ENCODE measurements at regions not wholly inside any gene's neighbourhood (a gene's known extent, or its start where the extent isn't known, plus 50 kb on each side); places are given as distances from the start of the nearest gene placed in this dataset.
"Not testable (repeated sequence)": the region's sequence is repeated elsewhere in the genome, so short reads cannot be mapped to it uniquely, and the experiment has no call there.

- peaks cover 67% of the 10 kb centered on the region for H3K36me3 ChIP-seq (ENCODE audit: insufficient read depth, low read length)
- no peaks in the 10 kb centered on the region for H3K27me3 ChIP-seq (ENCODE audit: insufficient read depth, low read length, poor library complexity)
- H3K27ac ChIP-seq (ENCODE audit: low read length): no peak overlapping the region
- ATAC-seq (ENCODE audit: insufficient read depth, low read depth): no peak
- H3K4me1 ChIP-seq (ENCODE audit: insufficient read depth, low read length): no peaks in the 10 kb centered on the region
- TF ChIP-seq CTCF (IDR thresholded peaks at IDR 0.05; ENCODE audit: borderline replicate concordance, extremely low read depth, low read length, poor library complexity, severe bottlenecking) (no peak), EZH2 (IDR thresholded peaks at IDR 0.05; ENCODE audit: borderline replicate concordance, low read depth, low read length, severe bottlenecking) (no peak)
- no peak overlapping the region for H3K9ac ChIP-seq (ENCODE audit: low read depth, low read length)
- DNase-seq: no peak
- H3K79me2 ChIP-seq (ENCODE audit: insufficient read depth, low read length): peaks cover 33% of the 10 kb centered on the region
- no peak overlapping the region for H2AFZ ChIP-seq (ENCODE audit: low read depth, low read length)
- no peak overlapping the region for H3K4me3 ChIP-seq (ENCODE audit: low read depth in 1 of 2, low read length in 2 of 2)
- no peak overlapping the region for H3K4me2 ChIP-seq (ENCODE audit: insufficient read depth, low read length)
- H4K20me1 ChIP-seq (ENCODE audit: insufficient read depth, low read length): peaks cover 31% of the 10 kb centered on the region
- no peaks in the 10 kb centered on the region for H3K9me3 ChIP-seq (ENCODE audit: insufficient read depth, low read length, severe bottlenecking)
Measured at GRCh38 chr7:66558201-66558641, 70.5 kb upstream of the KCTD7 start.

GRCh38 chr7:66558660-66559465, 69.8 kb upstream of the KCTD7 start:
- Histone ChIP-seq H3K4me2 (ENCODE audit: insufficient read depth, low read length) (no peak overlapping the region), H3K4me3 (ENCODE audit: low read depth in 1 of 2, low read length in 2 of 2) (no peak overlapping the region), H3K9me3 (ENCODE audit: insufficient read depth, low read length, severe bottlenecking) (no peaks in the 10 kb centered on the region), H3K4me1 (ENCODE audit: insufficient read depth, low read length) (no peaks in the 10 kb centered on the region), H3K27ac (ENCODE audit: low read length) (no peak overlapping the region), H3K27me3 (ENCODE audit: insufficient read depth, low read length, poor library complexity) (no peaks in the 10 kb centered on the region), H4K20me1 (ENCODE audit: insufficient read depth, low read length) (peaks cover 31% of the 10 kb centered on the region), H2AFZ (ENCODE audit: low read depth, low read length) (no peak overlapping the region), H3K79me2 (ENCODE audit: insufficient read depth, low read length) (peaks cover 39% of the 10 kb centered on the region), H3K36me3 (ENCODE audit: insufficient read depth, low read length) (peaks cover 63% of the 10 kb centered on the region), H3K9ac (ENCODE audit: low read depth, low read length) (no peak overlapping the region)
- DNase-seq: no peak
- TF ChIP-seq CTCF (IDR thresholded peaks at IDR 0.05; ENCODE audit: borderline replicate concordance, extremely low read depth, low read length, poor library complexity, severe bottlenecking) (no peak), EZH2 (IDR thresholded peaks at IDR 0.05; ENCODE audit: borderline replicate concordance, low read depth, low read length, severe bottlenecking) (no peak)
- ATAC-seq (ENCODE audit: insufficient read depth, low read depth): no peak

DNA sequence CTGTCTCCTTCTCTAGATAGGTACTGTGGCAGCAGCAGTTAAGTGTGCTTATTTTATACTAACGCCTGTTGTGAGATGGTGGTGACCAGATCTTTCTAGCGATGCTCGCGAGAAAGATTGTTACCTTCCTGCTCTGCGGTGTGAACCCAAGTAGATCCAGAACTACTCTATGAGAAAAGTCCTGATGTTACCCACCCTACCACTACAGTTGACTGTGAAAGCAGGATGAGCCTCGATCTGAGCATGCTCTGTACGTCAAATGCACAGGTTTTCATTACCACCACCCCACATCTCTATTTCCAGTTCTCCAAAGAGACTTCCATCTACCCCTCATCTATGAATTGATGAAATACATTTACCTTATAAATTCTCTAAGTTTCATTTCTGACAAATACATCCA, 64.6 kb upstream of the KCTD7 start:
- no peak for TF ChIP-seq EZH2 (IDR thresholded peaks at IDR 0.05; ENCODE audit: borderline replicate concordance, low read depth, low read length, severe bottlenecking)
- Histone ChIP-seq H3K4me3 (ENCODE audit: low read depth in 1 of 2, low read length in 2 of 2) (no peak overlapping the region), H4K20me1 (ENCODE audit: insufficient read depth, low read length) (peaks cover 9% of the 10 kb centered on the region; the same call in 1 of the 2 replicates), H3K27me3 (ENCODE audit: insufficient read depth, low read length, poor library complexity) (no peaks in the 10 kb centered on the region), H3K4me1 (ENCODE audit: insufficient read depth, low read length) (no peaks in the 10 kb centered on the region), H2AFZ (ENCODE audit: low read depth, low read length) (no peak overlapping the region), H3K4me2 (ENCODE audit: insufficient read depth, low read length) (no peak overlapping the region), H3K9me3 (ENCODE audit: insufficient read depth, low read length, severe bottlenecking) (no peaks in the 10 kb centered on the region), H3K9ac (ENCODE audit: low read depth, low read length) (no peak overlapping the region), H3K79me2 (ENCODE audit: insufficient read depth, low read length) (peaks cover 69% of the 10 kb centered on the region), H3K36me3 (ENCODE audit: insufficient read depth, low read length) (peaks cover 48% of the 10 kb centered on the region), H3K27ac (ENCODE audit: low read length) (no peak overlapping the region)
- ATAC-seq (ENCODE audit: insufficient read depth, low read depth) (no peak), DNase-seq (no peak)

DNA sequence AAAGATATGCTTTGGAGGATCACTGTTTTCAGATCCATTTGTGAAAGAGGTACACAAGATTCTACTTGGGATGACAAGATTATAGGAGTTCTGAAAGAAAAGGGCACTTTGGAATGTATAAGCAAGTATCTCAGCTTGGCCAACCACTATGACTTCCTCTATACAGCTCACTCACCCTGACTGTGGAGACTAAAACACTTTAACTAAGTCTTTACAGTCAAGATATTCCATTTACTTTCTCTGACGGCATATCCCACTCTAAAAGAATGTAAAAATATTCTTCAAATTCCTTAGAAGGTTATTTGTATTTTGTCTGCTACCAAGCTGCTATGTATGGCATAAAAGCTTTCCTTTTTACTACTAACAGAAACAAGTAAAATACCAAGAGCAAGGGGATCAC, 58.5 kb upstream of the KCTD7 start:
- H3K4me3 ChIP-seq (ENCODE audit: low read depth in 1 of 2, low read length in 2 of 2); H3K27ac ChIP-seq (ENCODE audit: low read length); H3K9ac ChIP-seq (ENCODE audit: low read depth, low read length); H3K4me1 ChIP-seq (ENCODE audit: insufficient read depth, low read length); H3K9me3 ChIP-seq (ENCODE audit: insufficient read depth, low read length, severe bottlenecking); ATAC-seq (ENCODE audit: insufficient read depth, low read depth); DNase-seq; H3K27me3 ChIP-seq (ENCODE audit: insufficient read depth, low read length, poor library complexity); H2AFZ ChIP-seq (ENCODE audit: low read depth, low read length); H3K4me2 ChIP-seq (ENCODE audit: insufficient read depth, low read length): not testable (repeated sequence)
- peaks cover 75% of the 10 kb centered on the region for H3K36me3 ChIP-seq (ENCODE audit: insufficient read depth, low read length)
- H4K20me1 ChIP-seq (ENCODE audit: insufficient read depth, low read length): peaks cover 20% of the 10 kb centered on the region
- H3K79me2 ChIP-seq (ENCODE audit: insufficient read depth, low read length): peaks cover 63% of the 10 kb centered on the region

All from DND-41 (cell line).